Upper lobe of left lung (tissue), 4 donors: ENCODE measurements at regions not wholly inside any gene's neighbourhood (a gene's known extent, or its start where the extent isn't known, plus 50 kb on each side); places are given as distances from the start of the nearest gene placed in this dataset.

Experiments
- EP300 ChIP-seq, 4 donors: sonication (generic); formaldehyde crosslinking; IDR thresholded peaks; one replicate each; pipeline ENCODE4 v1.5.1; 2017; ENCODE audit warnings: antibody characterized with exemption in 4 of 4, control low read depth in 2 of 4
- POLR2A ChIP-seq, 4 donors: fragments of 450-650 bp; IDR thresholded peaks; one replicate each; pipeline ENCODE4 v1.5.1; 2016 to 2017; ENCODE audit warnings: antibody characterized with exemption in 4 of 4, mild to moderate bottlenecking in 2 of 4
- POLR2AphosphoS5 ChIP-seq, 2 donors: sonication (generic); formaldehyde crosslinking; IDR thresholded peaks; one replicate each; pipeline ENCODE4 v1.5.1; 2017; ENCODE audit warnings: antibody characterized with exemption in 2 of 2
- TF ChIP-seq, protein P1 (sequence below), 6 experiments: fragments of 450-650 bp in 4 of 6; fragments of 200-600 bp in 2 of 6; sonication (generic) in 2 of 6; IDR thresholded peaks; one replicate each; pipeline ENCODE4 v1.5.1; 2016 to 2019; ENCODE audit warnings: antibody characterized with exemption in 6 of 6

DNA sequence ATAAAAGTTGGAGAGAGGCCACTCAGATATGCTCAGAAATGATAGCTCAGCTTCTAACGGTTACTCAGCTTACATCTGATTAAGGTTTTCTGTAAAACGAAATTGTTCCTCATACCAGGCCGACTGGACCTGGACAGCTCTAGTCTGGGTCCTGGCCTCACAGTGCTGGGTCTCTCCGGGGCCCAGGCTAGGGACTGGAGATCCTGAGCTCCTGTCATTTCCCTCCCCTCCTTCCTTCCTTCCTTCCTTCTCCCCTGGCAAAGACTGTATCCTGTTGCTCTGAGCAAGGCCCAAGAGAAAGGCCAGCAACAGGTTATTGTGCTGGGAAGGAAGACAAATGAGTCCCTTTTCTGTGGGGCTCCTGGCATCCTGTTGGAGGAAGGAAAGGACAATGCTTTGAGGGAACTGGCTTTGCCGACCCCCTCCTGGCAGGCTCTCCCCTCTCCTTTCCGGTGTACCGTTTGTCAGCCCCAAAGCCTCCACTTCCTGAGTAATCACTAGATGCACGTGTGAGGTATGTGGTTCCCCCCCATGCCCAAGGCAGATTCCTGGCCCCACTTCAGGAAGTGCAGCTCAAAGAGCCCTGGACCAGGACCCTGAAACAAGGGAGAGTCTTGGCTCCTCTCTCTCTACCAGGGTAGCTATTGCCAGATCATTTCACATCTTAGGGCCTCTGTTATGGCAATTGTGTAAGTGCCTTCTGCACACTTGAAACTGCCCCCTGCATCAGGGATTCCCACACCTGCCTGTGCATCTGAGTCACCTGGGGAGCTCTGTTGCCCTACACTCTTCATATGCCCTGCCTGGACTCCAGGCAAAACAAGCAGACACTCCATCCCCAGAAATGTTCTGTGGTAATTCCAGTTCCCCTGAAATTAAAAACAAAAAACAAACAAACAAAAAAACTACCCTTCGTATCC, 212.7 kb upstream of the FGGY start:
- TF ChIP-seq, protein P1, sequence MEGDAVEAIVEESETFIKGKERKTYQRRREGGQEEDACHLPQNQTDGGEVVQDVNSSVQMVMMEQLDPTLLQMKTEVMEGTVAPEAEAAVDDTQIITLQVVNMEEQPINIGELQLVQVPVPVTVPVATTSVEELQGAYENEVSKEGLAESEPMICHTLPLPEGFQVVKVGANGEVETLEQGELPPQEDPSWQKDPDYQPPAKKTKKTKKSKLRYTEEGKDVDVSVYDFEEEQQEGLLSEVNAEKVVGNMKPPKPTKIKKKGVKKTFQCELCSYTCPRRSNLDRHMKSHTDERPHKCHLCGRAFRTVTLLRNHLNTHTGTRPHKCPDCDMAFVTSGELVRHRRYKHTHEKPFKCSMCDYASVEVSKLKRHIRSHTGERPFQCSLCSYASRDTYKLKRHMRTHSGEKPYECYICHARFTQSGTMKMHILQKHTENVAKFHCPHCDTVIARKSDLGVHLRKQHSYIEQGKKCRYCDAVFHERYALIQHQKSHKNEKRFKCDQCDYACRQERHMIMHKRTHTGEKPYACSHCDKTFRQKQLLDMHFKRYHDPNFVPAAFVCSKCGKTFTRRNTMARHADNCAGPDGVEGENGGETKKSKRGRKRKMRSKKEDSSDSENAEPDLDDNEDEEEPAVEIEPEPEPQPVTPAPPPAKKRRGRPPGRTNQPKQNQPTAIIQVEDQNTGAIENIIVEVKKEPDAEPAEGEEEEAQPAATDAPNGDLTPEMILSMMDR (IDR thresholded peaks at IDR 0.05): no peak
- TF ChIP-seq EP300 (IDR thresholded peaks at IDR 0.05) (no peak), POLR2A (IDR thresholded peaks at IDR 0.05) (no peak), POLR2AphosphoS5 (IDR thresholded peaks at IDR 0.05) (peak; percentile 9 to 62)
